Left lung (tissue), 4 donors: ENCODE measurements at regions not wholly inside any gene's neighbourhood (a gene's known extent, or its start where the extent isn't known, plus 50 kb on each side); places are given as distances from the start of the nearest gene placed in this dataset.
A peak's percentile ranks its signal among the peaks of the same experiment; 100 is the strongest.

Source experiments
- ATAC-seq: fragments of 200-7000 bp; cut with Tn5 transposase; one replicate; pipeline ENCODE4 v1.9.1; 2020; ENCODE audit warnings: moderate library complexity
- DNase-seq, 4 donors: peaks; one replicate each; pipeline ENCODE4 v3.0.0-alpha.2; 2013 to 2020
- H3K27ac ChIP-seq, 2 donors: fragments of 200-600 bp; sonication (generic) in 1 of 2; one replicate each; pipeline versions ENCODE4 v1.5.0 to v1.8.0; 2020 to 2021
- H3K27me3 ChIP-seq, 2 donors: fragments of 200-600 bp; sonication (generic) in 1 of 2; one replicate each; pipeline versions ENCODE4 v1.5.0 to v1.8.0; 2020 to 2021
- H3K36me3 ChIP-seq, 2 donors: fragments of 200-600 bp; sonication (generic) in 1 of 2; one replicate each; pipeline versions ENCODE4 v1.5.0 to v1.8.0; 2020 to 2021
- H3K4me1 ChIP-seq, 2 donors: fragments of 200-600 bp; one replicate each; pipeline ENCODE4 v1.8.0; 2021
- H3K4me3 ChIP-seq, 2 donors: fragments of 200-600 bp; sonication (generic) in 1 of 2; one replicate each; pipeline versions ENCODE4 v1.5.0 to v1.8.0; 2020 to 2021; ENCODE audit warnings: mild to moderate bottlenecking in 1 of 2
- H3K9me3 ChIP-seq, 2 donors: fragments of 200-600 bp; sonication (generic) in 1 of 2; one replicate each; pipeline versions ENCODE4 v1.5.0 to v1.8.0; 2020 to 2021
- intact Hi-C, 2 donors: fragments of 100-400 bp; cut with DNase I; formaldehyde crosslinking; loops; one replicate each; pipeline versions ENCODE4 v1.11.2 to v1.14.2; 2022
- TF ChIP-seq, protein P1 (sequence below), 2 donors: fragments of 200-600 bp; sonication (generic) in 1 of 2; IDR thresholded peaks; one replicate each; pipeline versions ENCODE4 v1.5.0 to v1.8.0; 2021; ENCODE audit warnings: antibody characterized with exemption in 2 of 2
- donor health status: DM: no; HTN: yes; CAD: no.
- donor health status: DM: no; HTN: no; CAD: no.

GRCh38 chr3:194738254-194739093 is 52.8 kb downstream of the FAM43A start:
- peak overlapping the region in 1 of 2 donors; percentile 79 for H3K27ac ChIP-seq
- H3K27me3 ChIP-seq, result no peaks in the 10 kb centered on the region
- H3K9me3 ChIP-seq, result peaks cover 0 to 21% of the 10 kb centered on the region in 2 donors
- H3K4me1 ChIP-seq, result peaks cover 0 to 6% of the 10 kb centered on the region in 2 donors
- H3K36me3 ChIP-seq, result no peaks in the 10 kb centered on the region
- TF ChIP-seq, protein P1, sequence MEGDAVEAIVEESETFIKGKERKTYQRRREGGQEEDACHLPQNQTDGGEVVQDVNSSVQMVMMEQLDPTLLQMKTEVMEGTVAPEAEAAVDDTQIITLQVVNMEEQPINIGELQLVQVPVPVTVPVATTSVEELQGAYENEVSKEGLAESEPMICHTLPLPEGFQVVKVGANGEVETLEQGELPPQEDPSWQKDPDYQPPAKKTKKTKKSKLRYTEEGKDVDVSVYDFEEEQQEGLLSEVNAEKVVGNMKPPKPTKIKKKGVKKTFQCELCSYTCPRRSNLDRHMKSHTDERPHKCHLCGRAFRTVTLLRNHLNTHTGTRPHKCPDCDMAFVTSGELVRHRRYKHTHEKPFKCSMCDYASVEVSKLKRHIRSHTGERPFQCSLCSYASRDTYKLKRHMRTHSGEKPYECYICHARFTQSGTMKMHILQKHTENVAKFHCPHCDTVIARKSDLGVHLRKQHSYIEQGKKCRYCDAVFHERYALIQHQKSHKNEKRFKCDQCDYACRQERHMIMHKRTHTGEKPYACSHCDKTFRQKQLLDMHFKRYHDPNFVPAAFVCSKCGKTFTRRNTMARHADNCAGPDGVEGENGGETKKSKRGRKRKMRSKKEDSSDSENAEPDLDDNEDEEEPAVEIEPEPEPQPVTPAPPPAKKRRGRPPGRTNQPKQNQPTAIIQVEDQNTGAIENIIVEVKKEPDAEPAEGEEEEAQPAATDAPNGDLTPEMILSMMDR (IDR thresholded peaks at IDR 0.05), result no peak
- DNase-seq (no peak), ATAC-seq (no peak)
- no peak overlapping the region for H3K4me3 ChIP-seq
- intact Hi-C loops, result no loop called here

DNA sequence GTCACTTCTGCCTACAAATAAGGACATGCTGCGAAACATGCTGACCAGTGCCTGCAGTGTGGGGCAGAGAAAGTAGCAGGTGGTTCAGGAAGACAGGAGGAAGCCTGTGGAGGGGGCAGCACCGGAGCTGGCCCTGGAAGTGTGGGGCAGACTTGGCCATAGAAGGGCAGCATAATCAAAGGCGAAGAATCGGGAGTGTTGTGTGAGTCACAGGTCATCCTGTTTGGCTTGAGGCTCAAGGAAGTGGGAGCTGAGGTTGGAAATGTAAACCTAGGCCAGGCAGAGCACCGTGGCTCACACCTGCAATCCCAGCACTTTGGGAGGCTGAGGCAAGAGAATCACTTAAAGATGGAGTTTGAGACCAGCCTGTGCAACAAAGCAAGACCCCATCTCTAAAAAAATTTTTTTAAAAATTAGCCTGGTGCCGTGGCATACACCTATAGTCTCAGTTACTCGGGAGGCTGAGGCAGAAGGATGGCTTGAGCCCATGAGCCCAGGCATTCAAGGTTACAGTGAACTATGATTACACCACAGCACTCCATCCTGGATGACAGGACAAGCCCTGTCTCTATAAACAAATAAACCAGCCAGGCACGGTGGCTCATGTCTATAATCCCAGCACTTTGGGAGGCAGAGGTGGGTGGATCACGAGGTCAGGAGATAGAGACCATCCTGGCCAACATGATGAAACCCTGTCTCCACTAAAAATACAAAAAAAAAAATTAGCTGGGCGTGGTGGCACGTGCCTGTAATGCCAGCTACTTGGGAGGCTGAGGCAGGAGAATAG is 54.0 kb downstream of the FAM43A start:
- ATAC-seq, result no peak
- intact Hi-C loops, result no loop called here

GRCh38 chr3:194740859-194741491 is 55.3 kb downstream of the FAM43A start:
- peak in 1 of 4 donors; percentile 65 for DNase-seq
- H3K4me1 ChIP-seq, result peaks cover 0 to 15% of the 10 kb centered on the region in 2 donors
- intact Hi-C loops, result no loop called here
- H3K36me3 ChIP-seq, result no peaks in the 10 kb centered on the region
- TF ChIP-seq, protein P1 (IDR thresholded peaks at IDR 0.05), result no peak
- ATAC-seq, result peak; percentile 87
- peaks cover 0 to 5% of the 10 kb centered on the region in 2 donors for H3K9me3 ChIP-seq
- no peak overlapping the region for H3K27ac ChIP-seq
- H3K4me3 ChIP-seq, result no peak overlapping the region
- no peaks in the 10 kb centered on the region for H3K27me3 ChIP-seq

More for the DNA sequence above, 54.0 kb downstream of the FAM43A start:
- Histone ChIP-seq H3K36me3 (no peaks in the 10 kb centered on the region), H3K4me1 (peaks cover 0 to 9% of the 10 kb centered on the region in 2 donors), H3K9me3 (peaks cover 0 to 16% of the 10 kb centered on the region in 2 donors), H3K27me3 (no peaks in the 10 kb centered on the region), H3K27ac (no peak overlapping the region), H3K4me3 (no peak overlapping the region)
- no peak for DNase-seq
- TF ChIP-seq, protein P1 (IDR thresholded peaks at IDR 0.05), result no peak

GRCh38 chr3:194741916-194742315 is 56.2 kb downstream of the FAM43A start:
- DNase-seq (no peak), ATAC-seq (no peak)
- no peaks in the 10 kb centered on the region for H3K27me3 ChIP-seq
- no peak overlapping the region for H3K27ac ChIP-seq
- peaks cover 0 to 15% of the 10 kb centered on the region in 2 donors for H3K4me1 ChIP-seq
- TF ChIP-seq, protein P1 (IDR thresholded peaks at IDR 0.05), result no peak
- intact Hi-C loops, result no loop called here
- H3K9me3 ChIP-seq, result peaks cover 0 to 5% of the 10 kb centered on the region in 2 donors
- H3K36me3 ChIP-seq, result no peaks in the 10 kb centered on the region
- no peak overlapping the region for H3K4me3 ChIP-seq
